ENCODE measurements at regions not wholly inside any gene's neighbourhood (a gene's known extent, or its start where the extent isn't known, plus 50 kb on each side); places are given as distances from the start of the nearest gene placed in this dataset.
"Not testable (repeated sequence)": the region's sequence is repeated elsewhere in the genome, so short reads cannot be mapped to it uniquely, and the experiment has no call there.

DNA sequence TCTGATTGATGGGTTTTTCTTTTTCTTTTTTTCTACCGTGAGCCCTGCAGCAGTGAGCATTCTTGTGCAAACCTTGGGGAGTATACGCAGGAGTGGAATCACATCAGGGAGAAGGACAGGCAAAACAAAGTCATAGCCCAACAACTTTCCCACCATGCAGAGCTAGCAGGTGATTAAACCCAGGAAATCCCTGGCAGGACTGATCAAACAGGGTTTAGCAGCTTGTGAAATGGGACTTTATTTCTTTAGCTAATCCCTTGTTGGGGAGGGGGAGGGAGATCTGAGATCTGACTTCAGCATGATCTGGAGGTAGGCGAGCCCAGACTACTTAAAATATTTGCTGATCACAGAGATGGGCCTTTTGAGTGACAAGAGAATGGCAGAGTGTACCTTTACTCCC is 162.0 kb upstream of the GLRA1 start:
- no peak overlapping the region for H3K4me3 Mint-ChIP-seq
- H3K4me1 Mint-ChIP-seq (ENCODE audit: low read depth) = no peaks in the 10 kb centered on the region
- DNase-seq (ENCODE audit: low spot score) = no peak
- no peaks in the 10 kb centered on the region for H3K27me3 Mint-ChIP-seq (ENCODE audit: insufficient read depth)
- H3K36me3 Mint-ChIP-seq (ENCODE audit: low read depth) = no peaks in the 10 kb centered on the region
- no peaks in the 10 kb centered on the region for H3K9me3 Mint-ChIP-seq
- intact Hi-C loops (cut with micrococcal nuclease) = no loop called here
- no peak overlapping the region for H3K27ac Mint-ChIP-seq

GRCh38 chr5:152084476-152084875 is 159.8 kb upstream of the GLRA1 start:
- H3K9me3 Mint-ChIP-seq = no peaks in the 10 kb centered on the region
- DNase-seq (ENCODE audit: low spot score) = no peak
- H3K36me3 Mint-ChIP-seq (ENCODE audit: low read depth) = no peaks in the 10 kb centered on the region
- no peaks in the 10 kb centered on the region for H3K27me3 Mint-ChIP-seq (ENCODE audit: insufficient read depth)
- H3K4me3 Mint-ChIP-seq = no peak overlapping the region
- intact Hi-C loops (cut with micrococcal nuclease) = no loop called here
- H3K4me1 Mint-ChIP-seq (ENCODE audit: low read depth) = no peaks in the 10 kb centered on the region
- no peak overlapping the region for H3K27ac Mint-ChIP-seq

GRCh38 chr5:152083231-152083630 is 158.6 kb upstream of the GLRA1 start:
- Mint-ChIP-seq H3K9me3 (no peaks in the 10 kb centered on the region), H3K27me3 (ENCODE audit: insufficient read depth) (no peaks in the 10 kb centered on the region), H3K36me3 (ENCODE audit: low read depth) (no peaks in the 10 kb centered on the region), H3K4me3 (no peak overlapping the region), H3K4me1 (ENCODE audit: low read depth) (no peaks in the 10 kb centered on the region), H3K27ac (no peak overlapping the region)
- intact Hi-C loops (cut with micrococcal nuclease) = no loop called here
- no peak for DNase-seq (ENCODE audit: low spot score)

DNA sequence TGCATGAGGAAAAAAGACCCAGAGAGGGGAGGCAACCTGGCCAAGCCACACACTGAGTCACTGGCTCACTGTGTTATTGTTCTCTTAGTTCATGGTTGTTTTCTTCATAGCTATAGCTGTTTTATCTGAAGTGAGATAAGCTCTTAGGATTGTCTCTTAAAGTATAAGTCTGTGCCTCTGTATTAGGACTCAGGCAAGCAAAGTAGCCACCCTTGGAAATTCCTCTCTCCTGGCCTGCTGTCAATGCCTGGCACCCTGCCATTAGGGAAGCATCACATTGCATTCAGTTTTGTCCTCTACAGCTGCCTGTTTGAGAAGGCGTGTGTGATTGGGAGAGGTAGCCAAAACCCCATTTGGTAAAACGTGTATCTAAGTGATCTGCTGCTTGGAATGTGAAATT is 147.4 kb upstream of the GLRA1 start:
- H3K4me3 Mint-ChIP-seq = no peak overlapping the region
- intact Hi-C loops (cut with micrococcal nuclease) = no loop called here
- no peak overlapping the region for H3K27ac Mint-ChIP-seq
- H3K27me3 Mint-ChIP-seq (ENCODE audit: insufficient read depth) = peaks cover 2% of the 10 kb centered on the region
- no peak for DNase-seq (ENCODE audit: low spot score)
- no peaks in the 10 kb centered on the region for H3K4me1 Mint-ChIP-seq (ENCODE audit: low read depth)
- no peaks in the 10 kb centered on the region for H3K9me3 Mint-ChIP-seq
- H3K36me3 Mint-ChIP-seq (ENCODE audit: low read depth) = no peaks in the 10 kb centered on the region

- no peaks in the 10 kb centered on the region for H3K9me3 Mint-ChIP-seq
- H3K27ac Mint-ChIP-seq = no peak overlapping the region
- no peaks in the 10 kb centered on the region for H3K4me1 Mint-ChIP-seq (ENCODE audit: low read depth)
- intact Hi-C loops (cut with micrococcal nuclease) = no loop called here
- DNase-seq (ENCODE audit: low spot score) = no peak
- H3K27me3 Mint-ChIP-seq (ENCODE audit: insufficient read depth) = peaks cover 2% of the 10 kb centered on the region
- H3K4me3 Mint-ChIP-seq = no peak overlapping the region
- no peaks in the 10 kb centered on the region for H3K36me3 Mint-ChIP-seq (ENCODE audit: low read depth)
Measured at GRCh38 chr5:152070591-152070990, 145.9 kb upstream of the GLRA1 start.

DNA sequence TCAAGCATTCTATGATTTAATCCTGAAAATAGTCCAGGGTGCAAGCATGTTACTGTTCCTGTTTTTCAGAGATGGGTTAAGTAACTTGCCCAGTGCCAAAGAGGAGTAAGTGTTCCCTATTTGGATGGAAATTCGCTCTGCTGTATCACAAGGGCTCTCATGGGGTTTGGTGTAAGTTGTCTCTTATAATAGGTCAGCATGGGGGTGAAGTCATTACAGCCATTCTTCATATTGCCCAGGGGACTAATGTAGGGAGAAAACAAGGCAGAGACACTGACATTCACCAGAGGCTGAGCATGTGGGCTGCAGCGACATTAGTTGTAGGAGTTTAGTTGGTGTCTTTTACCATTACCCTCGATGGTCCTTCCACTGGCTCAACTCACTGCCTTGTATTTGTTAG is 142.1 kb upstream of the GLRA1 start:
- no peak overlapping the region for H3K4me3 Mint-ChIP-seq
- intact Hi-C loops (cut with micrococcal nuclease) = no loop called here
- no peaks in the 10 kb centered on the region for H3K36me3 Mint-ChIP-seq (ENCODE audit: low read depth)
- DNase-seq (ENCODE audit: low spot score) = no peak
- no peak overlapping the region for H3K27ac Mint-ChIP-seq
- H3K9me3 Mint-ChIP-seq = no peaks in the 10 kb centered on the region
- no peaks in the 10 kb centered on the region for H3K4me1 Mint-ChIP-seq (ENCODE audit: low read depth)
- H3K27me3 Mint-ChIP-seq (ENCODE audit: insufficient read depth) = no peaks in the 10 kb centered on the region

- H3K27me3 Mint-ChIP-seq (ENCODE audit: insufficient read depth) = no peaks in the 10 kb centered on the region
- no peak overlapping the region for H3K27ac Mint-ChIP-seq
- no peak overlapping the region for H3K4me3 Mint-ChIP-seq
- H3K4me1 Mint-ChIP-seq (ENCODE audit: low read depth) = no peaks in the 10 kb centered on the region
- no peaks in the 10 kb centered on the region for H3K9me3 Mint-ChIP-seq
- intact Hi-C loops (cut with micrococcal nuclease) = no loop called here
- no peaks in the 10 kb centered on the region for H3K36me3 Mint-ChIP-seq (ENCODE audit: low read depth)
- no peak for DNase-seq (ENCODE audit: low spot score)
Measured at GRCh38 chr5:152063004-152063403, 138.4 kb upstream of the GLRA1 start.

DNA sequence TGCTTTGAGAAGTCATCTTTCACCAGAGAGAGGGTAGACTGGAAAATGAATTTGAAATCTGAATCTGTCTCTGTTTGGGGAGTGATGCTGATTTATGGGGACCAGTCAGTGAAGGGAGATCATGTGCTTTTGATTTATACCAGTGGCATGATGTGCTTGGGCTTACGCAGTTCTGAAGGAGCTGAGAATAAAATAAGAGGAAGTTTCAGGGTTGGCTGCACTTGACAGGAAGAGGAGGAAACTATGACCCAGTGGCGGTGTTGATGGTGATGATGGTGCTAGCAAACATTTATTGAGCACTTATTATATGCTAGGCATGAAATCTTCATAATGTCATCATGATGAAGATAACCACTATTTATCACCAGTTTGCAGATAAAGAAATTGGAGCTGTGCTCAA is 136.4 kb upstream of the GLRA1 start:
- H3K4me3 Mint-ChIP-seq = no peak overlapping the region
- no peaks in the 10 kb centered on the region for H3K27me3 Mint-ChIP-seq (ENCODE audit: insufficient read depth)
- no peaks in the 10 kb centered on the region for H3K36me3 Mint-ChIP-seq (ENCODE audit: low read depth)
- no peak for DNase-seq (ENCODE audit: low spot score)
- intact Hi-C loops (cut with micrococcal nuclease) = no loop called here
- H3K9me3 Mint-ChIP-seq = no peaks in the 10 kb centered on the region
- H3K4me1 Mint-ChIP-seq (ENCODE audit: low read depth) = no peaks in the 10 kb centered on the region
- no peak overlapping the region for H3K27ac Mint-ChIP-seq

GRCh38 chr5:152058267-152058666 is 133.6 kb upstream of the GLRA1 start:
- intact Hi-C loops (cut with micrococcal nuclease) = no loop called here
- Mint-ChIP-seq H3K4me1 (ENCODE audit: low read depth) (no peaks in the 10 kb centered on the region), H3K9me3 (no peaks in the 10 kb centered on the region), H3K4me3 (no peak overlapping the region), H3K36me3 (ENCODE audit: low read depth) (no peaks in the 10 kb centered on the region), H3K27ac (no peak overlapping the region), H3K27me3 (ENCODE audit: insufficient read depth) (peaks cover 1% of the 10 kb centered on the region)
- no peak for DNase-seq (ENCODE audit: low spot score)

GRCh38 chr5:152056931-152057330 is 132.3 kb upstream of the GLRA1 start:
- peaks cover 1% of the 10 kb centered on the region for H3K27me3 Mint-ChIP-seq (ENCODE audit: insufficient read depth)
- intact Hi-C loops (cut with micrococcal nuclease) = no loop called here
- peaks cover 3% of the 10 kb centered on the region for H3K9me3 Mint-ChIP-seq
- DNase-seq (ENCODE audit: low spot score) = no peak
- no peak overlapping the region for H3K4me3 Mint-ChIP-seq
- no peaks in the 10 kb centered on the region for H3K36me3 Mint-ChIP-seq (ENCODE audit: low read depth)
- H3K4me1 Mint-ChIP-seq (ENCODE audit: low read depth) = no peaks in the 10 kb centered on the region
- H3K27ac Mint-ChIP-seq = no peak overlapping the region

GRCh38 chr5:152052470-152052869 is 127.8 kb upstream of the GLRA1 start:
- intact Hi-C loops (cut with micrococcal nuclease) = no loop called here
- Mint-ChIP-seq H3K9me3 (peaks cover 15% of the 10 kb centered on the region), H3K27me3 (ENCODE audit: insufficient read depth) (peaks cover 1% of the 10 kb centered on the region), H3K4me3 (no peak overlapping the region), H3K27ac (no peak overlapping the region), H3K36me3 (ENCODE audit: low read depth) (no peaks in the 10 kb centered on the region), H3K4me1 (ENCODE audit: low read depth) (no peaks in the 10 kb centered on the region)
- no peak for DNase-seq (ENCODE audit: low spot score)

GRCh38 chr5:152051499-152052454 is 127.1 kb upstream of the GLRA1 start:
- Mint-ChIP-seq H3K27me3 (ENCODE audit: insufficient read depth) (peaks cover 1% of the 10 kb centered on the region), H3K9me3 (peaks cover 17% of the 10 kb centered on the region), H3K36me3 (ENCODE audit: low read depth) (no peaks in the 10 kb centered on the region), H3K4me3 (no peak overlapping the region), H3K27ac (no peak overlapping the region), H3K4me1 (ENCODE audit: low read depth) (no peaks in the 10 kb centered on the region)
- no peak for DNase-seq (ENCODE audit: low spot score)
- intact Hi-C loops (cut with micrococcal nuclease) = no loop called here

DNA sequence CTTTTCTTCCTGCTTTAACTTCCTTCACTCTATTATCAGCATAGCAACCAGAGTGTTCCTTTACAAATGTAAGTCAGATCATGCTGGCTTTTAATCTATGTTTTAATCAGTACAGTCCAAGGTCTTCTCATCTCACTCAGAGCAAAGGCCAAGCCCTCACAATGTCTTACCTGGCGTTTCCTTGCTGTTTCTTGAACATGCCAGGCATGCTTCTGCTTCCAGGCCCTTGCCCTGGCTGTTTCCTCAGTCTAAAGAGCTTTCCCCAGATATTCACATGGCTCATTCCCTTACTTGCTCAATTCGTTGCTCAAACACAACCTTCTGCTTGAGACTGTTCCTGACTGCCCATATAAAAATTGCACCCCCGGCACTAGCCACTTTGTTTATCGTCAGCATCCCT is 121.7 kb upstream of the GLRA1 start:
- Mint-ChIP-seq H3K4me3 (no peak overlapping the region), H3K27me3 (ENCODE audit: insufficient read depth) (no peaks in the 10 kb centered on the region), H3K36me3 (ENCODE audit: low read depth) (no peaks in the 10 kb centered on the region), H3K4me1 (ENCODE audit: low read depth) (no peaks in the 10 kb centered on the region), H3K9me3 (peaks cover 13% of the 10 kb centered on the region), H3K27ac (no peak overlapping the region)
- no peak for DNase-seq (ENCODE audit: low spot score)
- intact Hi-C loops (cut with micrococcal nuclease) = no loop called here

DNA sequence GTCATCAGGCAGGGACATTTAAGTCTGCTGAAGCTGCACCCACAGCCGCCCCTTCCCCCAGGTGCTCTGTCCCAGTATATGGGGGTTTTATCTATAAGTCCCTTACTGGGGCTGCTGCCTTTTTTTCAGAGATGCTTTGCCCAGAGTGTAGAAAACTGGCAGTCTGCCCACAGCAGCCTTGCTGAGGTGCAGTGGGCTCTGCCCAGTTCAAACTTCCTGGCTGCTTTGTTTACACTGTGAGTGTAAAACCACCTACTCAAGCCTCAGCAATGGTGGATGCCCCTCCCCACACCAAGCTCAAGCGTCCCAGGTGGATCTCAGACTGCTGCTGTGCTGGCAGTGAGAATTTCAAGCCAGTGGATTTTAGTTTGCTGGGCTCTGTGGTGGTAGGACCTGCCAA is 114.2 kb upstream of the GLRA1 start:
- H3K4me1 Mint-ChIP-seq (ENCODE audit: low read depth); intact Hi-C loops (cut with micrococcal nuclease); DNase-seq (ENCODE audit: low spot score); H3K9me3 Mint-ChIP-seq; H3K27ac Mint-ChIP-seq; H3K27me3 Mint-ChIP-seq (ENCODE audit: insufficient read depth); H3K36me3 Mint-ChIP-seq (ENCODE audit: low read depth); H3K4me3 Mint-ChIP-seq: not testable (repeated sequence)

Data from activated T-helper 1 cell treated with anti-CD3 and anti-CD28 coated beads, Interleukin-12 subunit alpha, Interleukin-12 subunit beta, Interleukin-2, Interleukin-4 antibody, amounts not matched to agents 30 ng/mL and 10 ng/mL and 1 ng/mL, durations not matched to agents 14 hours and 24 hours and 36 hours (primary cell).